Activated CD4-positive, alpha-beta T cell treated with anti-CD3 and anti-CD28 coated beads for 36 hours (primary cell): ENCODE measurements at regions not wholly inside any gene's neighbourhood (a gene's known extent, or its start where the extent isn't known, plus 50 kb on each side); places are given as distances from the start of the nearest gene placed in this dataset.

Source experiments
- ATAC-seq: fragments of 200-7000 bp; cut with Tn5 transposase; one replicate; pipeline ENCODE4 v1.10.0; 2021; ENCODE audit warnings: mild to moderate bottlenecking, moderate library complexity
- CTCF ChIA-PET: fragments of 350-600 bp; sonication (Branson Sonifier 250); formaldehyde crosslinking; loops from one replicate; lab custom pipeline; 2021; ENCODE audit warnings: antibody characterized with exemption; lab: Charles Lee
- POLR2A ChIA-PET: fragments of 350-600 bp; sonication (Branson Sonifier 250); formaldehyde crosslinking; loops from one replicate; lab custom pipeline; 2021; ENCODE audit warnings: antibody characterized with exemption, inconsistent platforms; lab: Charles Lee
- DNase-seq: peaks from one replicate; pipeline ENCODE4 v3.0.0-alpha.2; 2020
- H3K27ac Mint-ChIP-seq: one replicate; pipeline ENCODE4 v1.8.0; 2021; ENCODE audit warnings: mixed read lengths
- H3K27me3 Mint-ChIP-seq: one replicate; pipeline ENCODE4 v1.8.0; 2021; ENCODE audit warnings: mixed read lengths
- H3K36me3 Mint-ChIP-seq: one replicate; pipeline ENCODE4 v1.8.0; 2021; ENCODE audit warnings: low read depth, mixed read lengths
- H3K4me1 Mint-ChIP-seq: one replicate; pipeline ENCODE4 v1.8.0; 2021; ENCODE audit warnings: mixed read lengths
- H3K4me3 Mint-ChIP-seq: one replicate; pipeline ENCODE4 v1.8.0; 2021; ENCODE audit warnings: mild to moderate bottlenecking, moderate library complexity, mixed read lengths
- H3K9me3 Mint-ChIP-seq: one replicate; pipeline ENCODE4 v1.8.0; 2021; ENCODE audit warnings: low read depth, mixed read lengths
- intact Hi-C, 2 experiments: fragments of 100-400 bp; cut with DNase I in 1 of 2; cut with micrococcal nuclease in 1 of 2; formaldehyde crosslinking; loops; one replicate each; pipeline versions ENCODE4 v1.14.2 to v1.15.1; 2022 to 2024; cut with DNase I, micrococcal nuclease

GRCh38 chr12:115132905-115133304 lies 448.9 kb upstream of the TBX3 start:
- no peak for DNase-seq
- no peak for ATAC-seq
- Mint-ChIP-seq H3K4me3 (no peak overlapping the region), H3K27me3 (peaks cover 3% of the 10 kb centered on the region), H3K9me3 (peaks cover 10% of the 10 kb centered on the region), H3K27ac (no peak overlapping the region), H3K36me3 (no peaks in the 10 kb centered on the region), H3K4me1 (no peaks in the 10 kb centered on the region)
- ChIA-PET POLR2A (no interaction called here), CTCF (interaction anchor here (0.9 kb wide), 1 partner anchor 9 kb away, joined by 4 read pairs; no protein-coding TSS in a partner anchor)
- intact Hi-C loops: no loop called here

- CTCF ChIA-PET: no interaction called here
- intact Hi-C loops: no loop called here
- Mint-ChIP-seq H3K27me3 (peaks cover 3% of the 10 kb centered on the region), H3K36me3 (no peaks in the 10 kb centered on the region), H3K4me3 (no peak overlapping the region), H3K4me1 (no peaks in the 10 kb centered on the region), H3K9me3 (peaks cover 7% of the 10 kb centered on the region), H3K27ac (no peak overlapping the region)
- POLR2A ChIA-PET: no interaction called here
- ATAC-seq (no peak), DNase-seq (no peak)
Observed at GRCh38 chr12:115132145-115132544, 448.2 kb upstream of the TBX3 start.

GRCh38 chr12:115129727-115130126 lies 445.8 kb upstream of the TBX3 start:
- no peak overlapping the region for H3K27ac Mint-ChIP-seq
- ATAC-seq (no peak), DNase-seq (no peak)
- H3K27me3 Mint-ChIP-seq: peaks cover 2% of the 10 kb centered on the region
- peaks cover 4% of the 10 kb centered on the region for H3K9me3 Mint-ChIP-seq
- POLR2A ChIA-PET: no interaction called here
- no peaks in the 10 kb centered on the region for H3K4me1 Mint-ChIP-seq
- H3K36me3 Mint-ChIP-seq: no peaks in the 10 kb centered on the region
- CTCF ChIA-PET: no interaction called here
- no peak overlapping the region for H3K4me3 Mint-ChIP-seq
- intact Hi-C loops: no loop called here

- ATAC-seq: no peak
- no peak overlapping the region for H3K27ac Mint-ChIP-seq
- intact Hi-C loops: no loop called here
Observed at GRCh38 chr12:115121053-115121452, 437.1 kb upstream of the TBX3 start.

GRCh38 chr12:115118177-115118724 lies 434.3 kb upstream of the TBX3 start:
- no peak overlapping the region for H3K27ac Mint-ChIP-seq
- intact Hi-C loops: no loop called here
- no peaks in the 10 kb centered on the region for H3K4me1 Mint-ChIP-seq
- no peak for DNase-seq
- H3K4me3 Mint-ChIP-seq: no peak overlapping the region
- no peaks in the 10 kb centered on the region for H3K36me3 Mint-ChIP-seq
- H3K9me3 Mint-ChIP-seq: peaks cover 7% of the 10 kb centered on the region
- ChIA-PET CTCF (no interaction called here), POLR2A (no interaction called here)
- H3K27me3 Mint-ChIP-seq: no peaks in the 10 kb centered on the region
- no peak for ATAC-seq

More at GRCh38 chr12:115121053-115121452, 437.1 kb upstream of the TBX3 start:
- Mint-ChIP-seq H3K4me1 (no peaks in the 10 kb centered on the region), H3K27me3 (no peaks in the 10 kb centered on the region), H3K36me3 (no peaks in the 10 kb centered on the region), H3K9me3 (peaks cover 10% of the 10 kb centered on the region), H3K4me3 (no peak overlapping the region)
- CTCF ChIA-PET: no interaction called here
- POLR2A ChIA-PET: no interaction called here
- DNase-seq: no peak

- Mint-ChIP-seq H3K4me3 (no peak overlapping the region), H3K27me3 (no peaks in the 10 kb centered on the region), H3K36me3 (no peaks in the 10 kb centered on the region), H3K27ac (no peak overlapping the region), H3K9me3 (peaks cover 7% of the 10 kb centered on the region), H3K4me1 (no peaks in the 10 kb centered on the region)
- DNase-seq: no peak
- ChIA-PET POLR2A (interaction anchor here (0.6 kb wide), 1 partner anchor 634 kb away, joined by 6 read pairs; no protein-coding TSS in a partner anchor), CTCF (no interaction called here)
- no peak for ATAC-seq
- intact Hi-C loops: no loop called here
Observed at GRCh38 chr12:115114140-115114539, 430.2 kb upstream of the TBX3 start.

GRCh38 chr12:115109863-115110262 lies 425.9 kb upstream of the TBX3 start:
- H3K9me3 Mint-ChIP-seq: peaks cover 3% of the 10 kb centered on the region
- ChIA-PET POLR2A (no interaction called here), CTCF (interaction anchor here (0.8 kb wide), 1 partner anchor 720 kb away, joined by 3 read pairs; no protein-coding TSS in a partner anchor)
- H3K27me3 Mint-ChIP-seq: no peaks in the 10 kb centered on the region
- H3K27ac Mint-ChIP-seq: no peak overlapping the region
- H3K36me3 Mint-ChIP-seq: no peaks in the 10 kb centered on the region
- intact Hi-C loops: no loop called here
- no peak overlapping the region for H3K4me3 Mint-ChIP-seq
- no peaks in the 10 kb centered on the region for H3K4me1 Mint-ChIP-seq
- ATAC-seq: no peak
- no peak for DNase-seq

- ATAC-seq: no peak
Observed at GRCh38 chr12:115108129-115109100, 424.4 kb upstream of the TBX3 start.

GRCh38 chr12:115103884-115104883 lies 420.2 kb upstream of the TBX3 start:
- intact Hi-C loops: no loop called here
- DNase-seq (no peak), ATAC-seq (no peak)
- POLR2A ChIA-PET: no interaction called here
- Mint-ChIP-seq H3K36me3 (no peaks in the 10 kb centered on the region), H3K4me3 (no peak overlapping the region), H3K9me3 (peaks cover 9% of the 10 kb centered on the region), H3K27me3 (no peaks in the 10 kb centered on the region), H3K4me1 (no peaks in the 10 kb centered on the region), H3K27ac (no peak overlapping the region)
- CTCF ChIA-PET: no interaction called here

More at GRCh38 chr12:115108129-115109100, 424.4 kb upstream of the TBX3 start:
- ChIA-PET POLR2A (no interaction called here), CTCF (no interaction called here)
- no peak for DNase-seq
- peaks cover 3% of the 10 kb centered on the region for H3K9me3 Mint-ChIP-seq
- H3K27me3 Mint-ChIP-seq: no peaks in the 10 kb centered on the region
- H3K4me3 Mint-ChIP-seq: no peak overlapping the region
- H3K27ac Mint-ChIP-seq: no peak overlapping the region
- H3K36me3 Mint-ChIP-seq: no peaks in the 10 kb centered on the region
- intact Hi-C loops: no loop called here
- H3K4me1 Mint-ChIP-seq: no peaks in the 10 kb centered on the region

GRCh38 chr12:115102450-115102849 lies 418.5 kb upstream of the TBX3 start:
- no peak for DNase-seq
- Mint-ChIP-seq H3K4me1 (no peaks in the 10 kb centered on the region), H3K27ac (no peak overlapping the region), H3K4me3 (no peak overlapping the region), H3K9me3 (peaks cover 10% of the 10 kb centered on the region), H3K27me3 (no peaks in the 10 kb centered on the region), H3K36me3 (no peaks in the 10 kb centered on the region)
- ChIA-PET POLR2A (no interaction called here), CTCF (no interaction called here)
- intact Hi-C loops: no loop called here
- no peak for ATAC-seq

GRCh38 chr12:115101520-115101919 lies 417.5 kb upstream of the TBX3 start:
- Mint-ChIP-seq H3K9me3 (peaks cover 10% of the 10 kb centered on the region), H3K4me1 (no peaks in the 10 kb centered on the region), H3K27me3 (no peaks in the 10 kb centered on the region), H3K27ac (no peak overlapping the region), H3K36me3 (no peaks in the 10 kb centered on the region), H3K4me3 (no peak overlapping the region)
- DNase-seq (no peak), ATAC-seq (no peak)
- POLR2A ChIA-PET: no interaction called here
- intact Hi-C loops: no loop called here
- CTCF ChIA-PET: no interaction called here
